ENCODE measurements at regions not wholly inside any gene's neighbourhood (a gene's known extent, or its start where the extent isn't known, plus 50 kb on each side); places are given as distances from the start of the nearest gene placed in this dataset.
"Not testable (repeated sequence)": the region's sequence is repeated elsewhere in the genome, so short reads cannot be mapped to it uniquely, and the experiment has no call there.

DNA sequence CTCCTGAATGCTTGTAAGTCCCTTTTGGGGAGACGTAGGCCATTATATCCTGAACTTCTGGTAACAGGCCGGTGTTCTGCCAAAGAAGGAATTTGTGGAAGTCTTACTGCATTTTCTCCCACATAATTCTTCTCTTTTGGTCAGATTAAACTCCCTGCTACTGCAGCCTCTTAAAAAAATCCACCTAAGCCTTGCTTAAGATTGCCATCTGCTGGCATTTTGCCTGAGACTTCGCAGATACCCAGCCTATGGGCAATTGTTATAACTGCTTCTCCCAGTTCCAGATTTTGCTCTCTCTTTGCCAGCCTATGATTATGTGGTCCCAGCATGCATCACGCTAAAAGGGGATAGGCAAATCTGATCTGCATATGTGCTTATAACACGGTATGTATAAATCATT, 391.6 kb upstream of the CHD1 start:
- peak; percentile 23 for DNase-seq (ENCODE audit: low read depth)

GRCh38 chr5:99317136-99317535, 388.3 kb upstream of the CHD1 start:
- peak; percentile 58 for DNase-seq (ENCODE audit: low read depth)

DNA sequence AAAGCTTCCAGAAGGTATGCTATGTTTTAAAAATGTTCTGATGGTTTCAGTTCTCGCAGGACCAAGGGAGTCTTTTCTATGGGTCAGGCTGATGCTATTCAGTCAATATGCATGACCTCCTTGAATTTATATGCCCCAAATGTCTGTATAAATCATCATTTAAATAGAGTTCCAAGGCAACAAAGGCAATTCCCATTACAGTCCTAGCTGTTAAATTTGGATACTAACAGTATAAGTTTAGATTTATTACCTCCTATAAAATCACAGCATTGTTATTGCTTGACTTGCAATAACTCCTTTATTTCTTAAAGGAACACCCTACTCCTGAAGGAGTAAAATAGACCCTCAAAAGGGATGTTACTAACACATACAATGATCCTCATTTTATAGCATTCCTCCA, 387.7 kb upstream of the CHD1 start:
- no peak for DNase-seq (ENCODE audit: low read depth)

GRCh38 chr5:99315413-99316183, 386.8 kb upstream of the CHD1 start:
- no peak for DNase-seq (ENCODE audit: low read depth)

GRCh38 chr5:99314721-99315120, 385.9 kb upstream of the CHD1 start:
- no peak for DNase-seq (ENCODE audit: low read depth)

DNA sequence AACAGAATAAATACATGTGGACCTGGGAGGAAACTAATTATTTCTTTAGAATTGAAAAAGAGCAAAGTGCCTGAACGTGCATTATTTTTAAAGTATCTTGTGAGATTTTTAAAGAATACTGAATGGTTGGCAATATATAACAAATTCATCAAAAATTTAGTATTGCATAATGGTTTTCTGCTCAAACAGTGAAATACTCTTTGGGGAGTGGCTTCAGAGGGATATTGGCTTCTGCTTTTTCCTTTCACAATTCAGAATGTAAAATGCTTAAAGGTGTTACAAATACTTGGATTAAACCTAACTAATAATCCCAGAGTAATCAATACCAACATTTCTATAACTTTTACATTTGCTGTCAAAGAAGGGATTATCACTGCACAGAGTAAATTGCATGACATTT, 379.3 kb upstream of the CHD1 start:
- DNase-seq (ENCODE audit: low read depth): no peak

DNA sequence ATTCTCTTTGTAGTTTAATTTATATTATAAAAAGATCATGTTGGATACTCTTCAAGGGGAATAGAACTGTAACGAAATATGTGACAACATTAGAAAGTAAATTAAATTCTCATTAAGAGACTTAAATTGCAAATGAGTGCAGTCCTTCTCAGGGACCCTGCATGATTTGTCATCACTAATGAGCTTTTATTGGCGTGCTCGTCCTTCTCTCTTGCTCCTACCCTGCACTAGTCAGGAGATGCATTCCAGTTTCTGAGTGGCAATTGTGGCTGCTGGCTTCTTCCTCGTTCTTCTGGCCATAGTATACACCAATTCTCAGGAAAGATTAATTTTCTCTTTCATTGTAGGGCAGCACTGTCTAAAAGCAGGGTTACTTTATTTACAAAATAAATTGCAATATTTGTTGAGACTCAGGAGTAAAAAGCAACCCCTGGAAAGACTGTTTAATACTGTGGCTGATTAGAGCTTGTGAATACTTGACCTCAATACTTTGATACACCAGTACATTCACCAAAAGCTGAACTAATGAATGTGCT, 376.3 kb upstream of the CHD1 start:
- no peak for DNase-seq (ENCODE audit: low read depth)

- DNase-seq (ENCODE audit: low read depth): no peak
Observed at GRCh38 chr5:99285606-99286005, 356.8 kb upstream of the CHD1 start.

DNA sequence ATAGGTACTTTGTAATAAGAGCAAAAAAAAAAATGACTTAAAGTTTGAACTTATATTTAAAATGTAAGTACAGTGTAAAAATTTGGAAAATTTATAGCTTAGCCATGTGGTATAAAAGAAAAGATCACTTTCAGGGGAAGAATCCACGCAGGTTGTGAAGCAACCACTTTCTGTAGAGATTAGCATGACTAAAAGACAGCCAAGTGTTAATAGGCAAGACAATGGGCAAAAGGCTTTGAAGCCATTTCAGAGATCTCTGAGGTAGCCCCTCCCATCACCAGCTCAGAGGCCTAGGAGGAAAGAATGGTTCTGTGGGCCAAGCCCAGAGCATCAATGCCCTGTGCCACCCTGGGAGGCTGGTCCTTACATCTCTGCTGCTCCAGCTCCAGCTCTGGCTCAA, 346.3 kb upstream of the CHD1 start:
- no peak for DNase-seq (ENCODE audit: low read depth)

- DNase-seq (ENCODE audit: low read depth): no peak
Observed at GRCh38 chr5:99272576-99272975, 343.8 kb upstream of the CHD1 start.

DNA sequence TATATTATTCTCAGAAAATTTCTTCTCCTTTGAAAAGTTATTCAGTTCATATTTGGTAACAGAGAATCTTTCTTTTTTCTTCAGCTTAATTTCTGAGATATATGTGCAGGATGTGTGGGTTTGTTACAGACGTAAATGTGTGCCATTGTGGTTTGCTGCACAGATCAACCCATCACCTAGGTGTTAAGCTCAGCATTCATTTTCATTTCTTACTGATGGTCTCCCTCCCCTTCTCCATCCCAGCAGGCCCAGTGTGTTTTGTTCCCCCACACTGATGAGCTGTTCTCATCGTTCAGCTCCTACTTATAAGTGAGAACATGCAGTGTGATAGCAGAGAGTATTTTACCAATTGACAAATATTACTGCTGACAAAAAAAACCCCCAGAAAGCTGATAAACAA, 330.0 kb upstream of the CHD1 start:
- DNase-seq (ENCODE audit: low read depth): no peak

- DNase-seq (ENCODE audit: low read depth): no peak
Observed at GRCh38 chr5:99248066-99248465, 319.3 kb upstream of the CHD1 start.

GRCh38 chr5:99247346-99247745, 318.5 kb upstream of the CHD1 start:
- DNase-seq (ENCODE audit: low read depth): no peak

- no peak for DNase-seq (ENCODE audit: low read depth)
Observed at GRCh38 chr5:99243111-99243510, 314.3 kb upstream of the CHD1 start.

- DNase-seq (ENCODE audit: low read depth): no peak
Observed at GRCh38 chr5:99239826-99240360, 311.1 kb upstream of the CHD1 start.

DNA sequence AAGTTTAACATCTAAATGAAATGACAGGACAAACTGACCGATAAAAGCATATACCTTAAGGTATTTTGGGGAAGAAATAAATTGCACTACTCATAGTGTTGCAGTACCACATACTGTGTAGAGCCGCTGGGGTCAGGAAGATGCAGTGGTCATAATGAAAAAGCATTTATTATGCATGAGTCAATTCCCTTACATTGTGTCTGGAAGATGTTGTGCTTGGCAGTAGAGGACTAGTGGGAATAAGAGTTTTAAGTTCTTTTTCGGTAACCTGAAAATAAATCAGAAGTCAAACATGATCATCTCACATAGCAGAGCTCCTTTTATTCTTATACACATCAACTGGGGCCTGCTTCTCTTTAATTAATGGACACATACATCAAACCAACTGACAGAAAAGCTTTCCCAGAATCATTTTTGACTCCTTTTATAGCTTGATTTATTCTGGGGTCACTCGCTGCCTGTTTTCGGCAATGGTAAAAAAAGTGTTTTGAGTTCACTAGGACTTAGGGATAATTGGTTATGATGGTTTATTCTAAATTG, 262.5 kb upstream of the CHD1 start:
- DNase-seq (ENCODE audit: low read depth): peak; percentile 47

GRCh38 chr5:99187611-99188010, 258.8 kb upstream of the CHD1 start:
- no peak for DNase-seq (ENCODE audit: low read depth)

GRCh38 chr5:99179206-99179605, 250.4 kb upstream of the CHD1 start:
- peak; percentile 40 for DNase-seq (ENCODE audit: low read depth)

DNA sequence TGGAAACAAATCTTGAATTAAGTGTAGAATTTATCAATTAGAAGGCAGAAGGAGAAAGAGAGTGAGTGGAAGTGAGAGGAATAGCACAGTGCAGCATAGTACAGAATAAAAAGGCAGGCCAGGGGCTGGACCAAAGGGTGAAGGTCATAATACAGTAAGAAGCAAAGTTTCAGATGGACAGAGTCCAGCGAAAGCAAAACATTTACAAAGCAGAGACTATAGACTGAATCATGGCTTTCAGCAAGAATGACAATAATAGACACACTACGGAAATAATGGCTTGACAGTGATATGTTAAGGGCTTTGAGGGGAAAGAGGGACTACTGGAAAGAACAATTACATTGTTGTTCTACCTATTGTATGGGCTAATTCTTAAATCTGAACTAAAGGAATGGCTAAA, 249.0 kb upstream of the CHD1 start:
- DNase-seq (ENCODE audit: low read depth): no peak

GRCh38 chr5:99176186-99176585, 247.4 kb upstream of the CHD1 start:
- DNase-seq (ENCODE audit: low read depth): no peak

DNA sequence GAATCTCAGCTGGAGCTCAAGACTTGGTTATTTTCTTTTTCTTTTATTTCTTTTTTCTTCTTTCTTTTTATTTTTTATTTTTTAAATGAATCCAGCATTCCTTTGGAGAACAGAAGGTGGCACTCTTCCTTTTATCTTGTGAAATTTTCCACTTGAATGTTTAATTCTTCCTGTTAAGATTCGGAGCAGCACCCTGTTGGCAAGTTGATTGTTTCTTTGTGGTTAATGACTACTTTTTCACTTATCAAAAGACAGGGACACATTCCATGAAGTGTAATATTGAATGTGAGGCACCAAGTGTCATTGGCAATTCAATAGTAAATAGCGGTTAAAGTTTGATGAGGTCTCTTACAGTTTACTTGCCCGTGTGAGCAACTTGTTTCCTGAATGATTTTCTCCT, 240.5 kb upstream of the CHD1 start:
- DNase-seq (ENCODE audit: low read depth): peak; percentile 29

DNA sequence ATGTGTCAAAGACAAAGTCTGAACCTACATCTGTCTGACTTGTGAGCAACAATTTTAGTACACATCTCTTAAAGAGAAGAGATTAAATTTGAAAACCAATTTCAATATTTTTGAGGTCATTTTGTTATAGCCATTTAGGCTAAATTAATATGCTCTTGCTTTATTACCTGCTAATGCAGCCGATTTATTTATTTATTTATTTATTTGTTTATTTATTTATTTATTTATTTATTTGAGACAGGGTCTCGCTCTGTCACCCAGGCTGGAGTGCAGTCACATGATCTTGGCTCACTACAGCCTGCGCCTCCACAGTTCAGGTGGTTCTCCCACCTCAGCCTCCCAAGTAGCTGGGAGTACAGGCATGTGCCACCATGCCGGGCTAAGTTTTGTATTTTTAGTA, 232.7 kb upstream of the CHD1 start:
- DNase-seq (ENCODE audit: low read depth): not testable (repeated sequence)

- DNase-seq (ENCODE audit: low read depth): no peak
Observed at GRCh38 chr5:99156688-99157087, 227.9 kb upstream of the CHD1 start.

All from HT1080 (cell line).